H1 (cell line): ENCODE measurements at regions not wholly inside any gene's neighbourhood (a gene's known extent, or its start where the extent isn't known, plus 50 kb on each side); places are given as distances from the start of the nearest gene placed in this dataset.

Experiments used
- CTCF ChIA-PET: fragments of 300-600 bp; sonication (Branson Sonifier 250); formaldehyde crosslinking; loops from one replicate; lab custom pipeline; 2021; ENCODE audit not compliant: partially characterized antibody; lab: Charles Lee
- POLR2A ChIA-PET: fragments of 300-600 bp; sonication (Branson Sonifier 250); formaldehyde crosslinking; loops from one replicate; lab custom pipeline; 2021; ENCODE audit warnings: inconsistent platforms; ENCODE audit not compliant: partially characterized antibody; lab: Charles Lee
- DNase-seq, 2 experiments: peaks; one replicate each; pipeline versions ENCODE4 v3.0.0 to v3.0.0-alpha.2; 2010 to 2022; ENCODE audit warnings: low spot score in 2 of 2, low read depth in 1 of 2, mixed read lengths in 1 of 2
- FAIRE-seq: peaks from 2 replicates; lab custom pipeline; 2011; peaks lifted over from hg19 to GRCh38; lab: Jason Lieb, UNC
- H2AFZ ChIP-seq: 2 replicates; pipeline ENCODE4 v1.8.1; 2012; ENCODE audit warnings: low read length, inconsistent platforms
- H2AK5ac ChIP-seq: 2 replicates; pipeline ENCODE4 v1.6.1; 2013; ENCODE audit warnings: low read depth, low read length
- H2BK120ac ChIP-seq: replicated peaks from 2 replicates; pipeline ENCODE3; 2013; ENCODE audit warnings: low read depth, low read length, inconsistent platforms
- H2BK12ac ChIP-seq: 2 replicates; pipeline ENCODE4 v1.6.1; 2013; ENCODE audit warnings: low read depth, low read length
- H2BK15ac ChIP-seq: 2 replicates; pipeline ENCODE4 v1.6.1; 2013; ENCODE audit warnings: low read length
- H2BK20ac ChIP-seq: 2 replicates; pipeline ENCODE4 v1.6.1; 2013; ENCODE audit warnings: low read length
- H2BK5ac ChIP-seq: 2 replicates; pipeline ENCODE4 v1.6.1; 2013; ENCODE audit warnings: low read depth, low read length
- H3K14ac ChIP-seq: 2 replicates; pipeline ENCODE4 v1.6.1; 2013; ENCODE audit warnings: inconsistent platforms; ENCODE audit not compliant: insufficient read length
- H3K18ac ChIP-seq: 2 replicates; pipeline ENCODE4 v1.6.1; 2013; ENCODE audit warnings: low read length; ENCODE audit errors: extremely low read depth
- H3K23ac ChIP-seq: 2 replicates; pipeline ENCODE4 v1.6.1; 2013; ENCODE audit warnings: inconsistent platforms; ENCODE audit not compliant: insufficient read length
- H3K23me2 ChIP-seq: 2 replicates; pipeline ENCODE4 v1.6.1; 2013; ENCODE audit warnings: low read depth, low read length
- H3K27ac ChIP-seq: 2 replicates; pipeline ENCODE4 v1.6.1; 2011; ENCODE audit warnings: low read depth, low read length, inconsistent platforms
- H3K27me3 ChIP-seq, 4 experiments: replicated peaks in 1 of 4; 1 replicate in 1 of 4; 2 replicates in 3 of 4; pipeline versions ENCODE4 v1.6.1 to v1.8.1; 2011 to 2013; ENCODE audit warnings: low read length in 3 of 4, mild to moderate bottlenecking in 3 of 4, inconsistent platforms in 2 of 4, mixed read lengths in 2 of 4, moderate library complexity in 1 of 4; ENCODE audit not compliant: control insufficient read depth in 3 of 4, insufficient read depth in 3 of 4; ENCODE audit errors: extremely low read depth in 1 of 4
- H3K36me3 ChIP-seq, 4 experiments: 2 replicates each; pipeline versions ENCODE4 v1.6.1 to v1.8.1; 2011 to 2013; ENCODE audit warnings: mild to moderate bottlenecking in 4 of 4, low read length in 3 of 4, moderate library complexity in 2 of 4, control low read depth in 1 of 4, inconsistent platforms in 1 of 4; ENCODE audit not compliant: insufficient read depth in 4 of 4, control insufficient read depth in 2 of 4
- H3K4ac ChIP-seq: replicated peaks from 2 replicates; pipeline ENCODE3; 2013; ENCODE audit warnings: low read length, low read depth, mixed read lengths, inconsistent platforms; ENCODE audit not compliant: insufficient read length
- H3K4me1 ChIP-seq, 4 experiments: replicated peaks in 1 of 4; 1 replicate in 1 of 4; 2 replicates in 3 of 4; pipeline versions ENCODE4 v1.6.1 to v1.8.1; 2011 to 2013; ENCODE audit warnings: low read length in 3 of 4, inconsistent platforms in 2 of 4, mixed read lengths in 1 of 4; ENCODE audit not compliant: insufficient read depth in 4 of 4, control insufficient read depth in 3 of 4
- H3K4me2 ChIP-seq, 2 experiments: 2 replicates each; pipeline versions ENCODE4 v1.6.1 to v1.8.1; 2011 to 2013; ENCODE audit warnings: low read depth in 2 of 2, low read length in 2 of 2, control low read depth in 1 of 2, inconsistent platforms in 1 of 2, mild to moderate bottlenecking in 1 of 2; ENCODE audit not compliant: insufficient read depth in 1 of 2
- H3K4me3 ChIP-seq, 4 experiments: fragments of 200-600, 300-600 bp in 1 of 4; sonication (generic), shearing (Covaris generic), sonication (Bioruptor Twin) in 1 of 4; 2 replicates each; pipeline versions ENCODE4 v1.5.1 to v1.8.1; 2011 to 2016; ENCODE audit warnings: low read length in 4 of 4, low read depth in 3 of 4, control low read depth in 2 of 4, inconsistent platforms in 2 of 4, mild to moderate bottlenecking in 2 of 4, mixed read lengths in 1 of 4, moderate library complexity in 1 of 4; ENCODE audit not compliant: insufficient read depth in 2 of 4; ENCODE audit errors: extremely low read depth in 1 of 4
- H3K56ac ChIP-seq: replicated peaks from 2 replicates; pipeline ENCODE3; 2013; ENCODE audit warnings: low read depth, mild to moderate bottlenecking, mixed read lengths, low read length, inconsistent platforms; ENCODE audit not compliant: insufficient read length
- H3K79me1 ChIP-seq: 2 replicates; pipeline ENCODE4 v1.6.1; 2013; ENCODE audit warnings: low read depth, low read length, control low read depth
- H3K79me2 ChIP-seq, 2 experiments: 2 replicates each; pipeline versions ENCODE4 v1.6.1 to v1.8.1; 2012 to 2013; ENCODE audit warnings: low read length in 2 of 2, mild to moderate bottlenecking in 2 of 2, inconsistent platforms in 1 of 2; ENCODE audit not compliant: insufficient read depth in 2 of 2, control insufficient read depth in 1 of 2
- H3K9ac ChIP-seq, 4 experiments: replicated peaks in 1 of 4; 1 replicate in 1 of 4; 2 replicates in 3 of 4; pipeline versions ENCODE4 v1.6.1 to v1.8.1; 2011 to 2013; ENCODE audit warnings: low read depth in 3 of 4, low read length in 3 of 4, control low read depth in 2 of 4, mild to moderate bottlenecking in 2 of 4, moderate library complexity in 2 of 4, inconsistent platforms in 1 of 4; ENCODE audit errors: extremely low read depth in 1 of 4
- H3K9me3 ChIP-seq, 2 experiments: 2 replicates each; pipeline versions ENCODE4 v1.6.1 to v1.8.1; 2012 to 2013; ENCODE audit warnings: mild to moderate bottlenecking in 2 of 2, moderate library complexity in 2 of 2, control low read depth in 1 of 2, inconsistent platforms in 1 of 2, low read depth in 1 of 2, low read length in 1 of 2, mixed read lengths in 1 of 2; ENCODE audit not compliant: insufficient read depth in 2 of 2
- H4K20me1 ChIP-seq, 2 experiments: replicated peaks in 1 of 2; 2 replicates each; pipeline versions ENCODE3 to v1.8.1; 2011 to 2013; ENCODE audit warnings: inconsistent platforms in 2 of 2, low read length in 2 of 2, mild to moderate bottlenecking in 1 of 2; ENCODE audit not compliant: insufficient read depth in 2 of 2, control insufficient read depth in 1 of 2
- H4K5ac ChIP-seq: 2 replicates; pipeline ENCODE4 v1.6.1; 2013; ENCODE audit warnings: low read length, low read depth, mixed read lengths, inconsistent platforms; ENCODE audit not compliant: insufficient read length
- H4K8ac ChIP-seq: 2 replicates; pipeline ENCODE4 v1.8.0; 2013; ENCODE audit warnings: mild to moderate bottlenecking, moderate library complexity, low read length, inconsistent platforms; ENCODE audit not compliant: insufficient read depth; ENCODE audit errors: extremely low read depth
- H4K91ac ChIP-seq: replicated peaks from 2 replicates; pipeline ENCODE3; 2013; ENCODE audit warnings: low read length, mixed read lengths, inconsistent platforms; ENCODE audit not compliant: insufficient read length
- RNF2 ChIP-seq: fragments of 200-900, 300-1000 bp; sonication (generic); IDR thresholded peaks from 2 replicates; pipeline ENCODE4 v1.7.1; 2016; ENCODE audit warnings: borderline replicate concordance, low read depth, mild to moderate bottlenecking, antibody characterized with exemption, low read length; ENCODE audit not compliant: poor library complexity, severe bottlenecking; ENCODE audit errors: missing control alignments
- SAP30 ChIP-seq: fragments of 300-600 bp; sonication (generic); IDR thresholded peaks from 2 replicates; pipeline ENCODE4 v1.7.1; 2012; ENCODE audit warnings: low read length, moderate library complexity, mild to moderate bottlenecking, inconsistent platforms; ENCODE audit not compliant: insufficient read depth, insufficient replicate concordance
- SIN3A ChIP-seq, 2 experiments: IDR thresholded peaks in 1 of 2; conservative IDR thresholded peaks in 1 of 2; 2 replicates each; pipeline ENCODE4 v1.6.1; 2011 to 2012; ENCODE audit warnings: low read length in 2 of 2, improper control_type of control experiment in 1 of 2, low read depth in 1 of 2, mild to moderate bottlenecking in 1 of 2
- WGBS, 2 experiments: shearing (Covaris generic) in 1 of 2; methylation state at CpG; one replicate each; pipeline versions ENCODE4 v1.1.6 to v1.1.7; 2013 to 2015; ENCODE audit warnings: low lambda C conversion rate in 2 of 2, mixed read lengths in 2 of 2, inconsistent platforms in 1 of 2, low coverage in 1 of 2, missing lambda C conversion rate in 1 of 2; ENCODE audit not compliant: insufficient replicate concordance in 2 of 2, insufficient coverage in 1 of 2, insufficient read length in 1 of 2; ENCODE audit errors: extremely low coverage in 1 of 2, missing lambda C conversion rate in 1 of 2; 5-methylcytosine and 5-hydroxymethylcytosine counted together

DNA sequence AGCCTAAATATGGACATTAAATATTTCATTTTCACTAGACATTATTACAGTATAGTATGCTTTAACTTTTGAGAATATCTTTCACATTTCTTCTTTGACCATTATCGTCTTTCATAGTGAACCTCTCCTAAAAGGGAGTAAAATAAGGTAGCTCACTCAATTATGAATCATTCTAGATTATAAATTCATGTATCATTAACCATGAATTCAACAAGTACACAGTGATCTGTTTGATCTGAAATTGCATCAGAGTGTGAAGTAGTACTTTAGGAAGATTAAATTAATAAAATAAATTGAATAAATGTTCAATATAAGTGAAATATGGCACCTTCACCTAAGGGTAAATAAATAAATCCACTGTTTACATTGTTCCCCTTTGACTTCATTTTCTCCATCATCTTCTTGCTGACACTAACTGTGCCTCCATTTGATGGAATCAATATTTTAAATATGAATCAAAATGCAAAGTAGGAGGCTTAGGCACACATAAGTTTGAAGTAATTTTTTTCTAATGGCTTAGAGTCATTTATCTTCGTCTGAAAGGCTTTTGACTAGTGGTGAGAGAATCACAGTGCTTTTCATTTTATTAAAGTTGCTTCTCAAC is 174.1 kb upstream of the MDFIC2 start:
- Histone ChIP-seq H3K79me2 (no peaks in the 10 kb centered on the region), H3K14ac (no peak overlapping the region), H2AK5ac (no peak overlapping the region), H2BK5ac (no peak overlapping the region), H2BK12ac (no peak overlapping the region), H3K23me2 (no peaks in the 10 kb centered on the region), H3K27ac (no peak overlapping the region), H3K4me1 (peaks cover 0 to 5% (median 3%) of the 10 kb centered on the region in 4 experiments; a peak in 5 of 7 replicates), H3K4me2 (no peak overlapping the region), H3K36me3 (no peaks in the 10 kb centered on the region; a peak in 1 of 8 replicates), H2BK20ac (no peak overlapping the region), H4K8ac (no peak overlapping the region), H3K9ac (no peak overlapping the region), H2BK120ac (no peak overlapping the region), H3K56ac (no peak overlapping the region), H3K79me1 (no peaks in the 10 kb centered on the region), H3K27me3 (no peaks in the 10 kb centered on the region), H4K91ac (no peak overlapping the region), H3K4ac (no peak overlapping the region), H2AFZ (no peak overlapping the region), H3K9me3 (no peaks in the 10 kb centered on the region), H3K23ac (no peak overlapping the region), H4K20me1 (no peaks in the 10 kb centered on the region)
- 89% methylated on average over 2 of the region's 2 CpGs; no CpG with 5 or more reads in 1 of the 2 experiments for WGBS, 2 experiments
- ChIA-PET POLR2A (no interaction called here), CTCF (interaction anchor here (0.6 to 0.9 kb wide), 2 partner anchors 42 to 518 kb away, joined by 3 read pairs; no protein-coding TSS in a partner anchor)
- DNase-seq, result no peak
- no peak for FAIRE-seq
- TF ChIP-seq RNF2 (no peak), SAP30 (no peak), SIN3A (conservative IDR thresholded peaks at IDR 0.05 in 1 of 2, IDR thresholded peaks at IDR 0.05 in 1 of 2; ENCODE audit: low read depth in 1 of 2, low read length in 2 of 2) (no peak)
- TF ChIP-seq, all 59 proteins: peak for 0
- Histone ChIP-seq H3K18ac (no peak overlapping the region), H2BK15ac (no peak overlapping the region), H4K5ac (no peak overlapping the region), H3K4me3 (no peak overlapping the region)
